Neural cell (in vitro differentiated cells): ENCODE measurements at regions not wholly inside any gene's neighbourhood (a gene's known extent, or its start where the extent isn't known, plus 50 kb on each side); places are given as distances from the start of the nearest gene placed in this dataset.

Experiments
- H2AFZ ChIP-seq: fragments of 200-600, 300-800 bp; sonication (generic), shearing (Covaris generic); 2 replicates; pipeline ENCODE4 v1.6.0; 2014; ENCODE audit warnings: low read depth, mild to moderate bottlenecking, antibody characterized with exemption, low read length, moderate library complexity
- H3F3A ChIP-seq: fragments of 200-600 bp; shearing (Covaris generic); 2 replicates; pipeline ENCODE4 v1.6.1; 2016; ENCODE audit warnings: mild to moderate bottlenecking, moderate library complexity, mixed read lengths, antibody characterized with exemption, low read length; ENCODE audit not compliant: insufficient read depth, poor library complexity, severe bottlenecking
- H3K27ac ChIP-seq: fragments of 200-600, 300-800 bp; sonication (generic), shearing (Covaris generic); 2 replicates; pipeline ENCODE4 v1.5.1; 2014; ENCODE audit warnings: mild to moderate bottlenecking, low read length, moderate library complexity
- H3K27me3 ChIP-seq: fragments of 300-800, 200-600 bp; sonication (generic), shearing (Covaris generic); 2 replicates; pipeline ENCODE4 v1.6.0; 2014; ENCODE audit warnings: mild to moderate bottlenecking, low read depth, low read length, moderate library complexity; ENCODE audit not compliant: insufficient read depth
- H3K36me3 ChIP-seq: fragments of 300-800, 200-600 bp; sonication (generic), shearing (Covaris generic); 2 replicates; pipeline ENCODE4 v1.5.1; 2014; ENCODE audit warnings: mild to moderate bottlenecking, antibody characterized with exemption, low read length, moderate library complexity; ENCODE audit not compliant: insufficient read depth
- H3K4me2 ChIP-seq: fragments of 300-800, 200-600 bp; sonication (generic), shearing (Covaris generic); 2 replicates; pipeline ENCODE4 v1.6.0; 2014; ENCODE audit warnings: mild to moderate bottlenecking, low read length
- H3K4me3 ChIP-seq: fragments of 300-800, 200-600 bp; sonication (generic), shearing (Covaris generic); 2 replicates; pipeline ENCODE4 v1.5.1; 2014; ENCODE audit warnings: mild to moderate bottlenecking, low read length, moderate library complexity
- H3K79me2 ChIP-seq: fragments of 200-600 bp; shearing (Covaris generic); replicated peaks from 2 replicates; pipeline ENCODE4 v1.6.0; 2014; ENCODE audit warnings: mild to moderate bottlenecking, low read length, moderate library complexity; ENCODE audit not compliant: insufficient read depth
- H3K9ac ChIP-seq: fragments of 300-800, 200-600 bp; sonication (generic), shearing (Covaris generic); 2 replicates; pipeline ENCODE4 v1.6.1; 2016; ENCODE audit warnings: mild to moderate bottlenecking, low read length, mixed read lengths
- H3K9me2 ChIP-seq: fragments of 200-600 bp; shearing (Covaris generic); 2 replicates; pipeline ENCODE4 v1.6.1; 2016; ENCODE audit warnings: mild to moderate bottlenecking, low read length, mixed read lengths; ENCODE audit not compliant: insufficient read depth
- H3K9me3 ChIP-seq: fragments of 200-600, 300-800 bp; sonication (generic), shearing (Covaris generic); 2 replicates; pipeline ENCODE4 v1.6.1; 2016; ENCODE audit warnings: mild to moderate bottlenecking, mixed run types, low read length, moderate library complexity, mixed read lengths
- H4K20me1 ChIP-seq: fragments of 200-600 bp; shearing (Covaris generic); 2 replicates; pipeline ENCODE4 v1.6.1; 2016; ENCODE audit warnings: mild to moderate bottlenecking, mixed run types; ENCODE audit not compliant: insufficient read depth
- EP300 ChIP-seq: fragments of 450-650 bp; conservative IDR thresholded peaks from 2 replicates; pipeline ENCODE4 v1.6.1; 2014; ENCODE audit warnings: antibody characterized with exemption, mild to moderate bottlenecking, moderate library complexity; ENCODE audit not compliant: poor library complexity, severe bottlenecking
- EZH2 ChIP-seq: fragments of 200-600, 300-800 bp; shearing (Covaris generic), sonication (generic); IDR thresholded peaks from 2 replicates; pipeline ENCODE4 v1.6.1; 2014; ENCODE audit warnings: antibody characterized with exemption, low read length, borderline replicate concordance, mild to moderate bottlenecking; ENCODE audit not compliant: insufficient read depth, poor library complexity, severe bottlenecking
- MXI1 ChIP-seq: fragments of 450-650 bp; conservative IDR thresholded peaks from 2 replicates; pipeline ENCODE4 v1.6.1; 2014; ENCODE audit warnings: antibody characterized with exemption, mild to moderate bottlenecking; ENCODE audit not compliant: poor library complexity, severe bottlenecking
- POLR2AphosphoS5 ChIP-seq: IDR thresholded peaks from 2 replicates; pipeline ENCODE4 v1.6.1; 2012
- RAD21 ChIP-seq: fragments of 450-650 bp; conservative IDR thresholded peaks from 2 replicates; pipeline ENCODE4 v1.6.1; 2014; ENCODE audit warnings: antibody characterized with exemption, mild to moderate bottlenecking, moderate library complexity
- SMC3 ChIP-seq: fragments of 450-650 bp; conservative IDR thresholded peaks from 2 replicates; pipeline ENCODE4 v1.6.1; 2014; ENCODE audit warnings: antibody characterized with exemption, mild to moderate bottlenecking, moderate library complexity; ENCODE audit not compliant: poor library complexity
- TAF1 ChIP-seq: IDR thresholded peaks from 2 replicates; pipeline ENCODE4 v1.6.1; 2012; ENCODE audit warnings: low read depth
- TF ChIP-seq, protein P1 (sequence below): IDR thresholded peaks from 2 replicates; pipeline ENCODE4 v1.6.1; 2012; ENCODE audit warnings: borderline replicate concordance
- TF ChIP-seq, protein P2 (sequence below): fragments of 450-650 bp; IDR thresholded peaks from 2 replicates; pipeline ENCODE4 v1.5.1; 2014; ENCODE audit warnings: antibody characterized with exemption, mild to moderate bottlenecking, moderate library complexity; ENCODE audit not compliant: poor library complexity, severe bottlenecking

DNA sequence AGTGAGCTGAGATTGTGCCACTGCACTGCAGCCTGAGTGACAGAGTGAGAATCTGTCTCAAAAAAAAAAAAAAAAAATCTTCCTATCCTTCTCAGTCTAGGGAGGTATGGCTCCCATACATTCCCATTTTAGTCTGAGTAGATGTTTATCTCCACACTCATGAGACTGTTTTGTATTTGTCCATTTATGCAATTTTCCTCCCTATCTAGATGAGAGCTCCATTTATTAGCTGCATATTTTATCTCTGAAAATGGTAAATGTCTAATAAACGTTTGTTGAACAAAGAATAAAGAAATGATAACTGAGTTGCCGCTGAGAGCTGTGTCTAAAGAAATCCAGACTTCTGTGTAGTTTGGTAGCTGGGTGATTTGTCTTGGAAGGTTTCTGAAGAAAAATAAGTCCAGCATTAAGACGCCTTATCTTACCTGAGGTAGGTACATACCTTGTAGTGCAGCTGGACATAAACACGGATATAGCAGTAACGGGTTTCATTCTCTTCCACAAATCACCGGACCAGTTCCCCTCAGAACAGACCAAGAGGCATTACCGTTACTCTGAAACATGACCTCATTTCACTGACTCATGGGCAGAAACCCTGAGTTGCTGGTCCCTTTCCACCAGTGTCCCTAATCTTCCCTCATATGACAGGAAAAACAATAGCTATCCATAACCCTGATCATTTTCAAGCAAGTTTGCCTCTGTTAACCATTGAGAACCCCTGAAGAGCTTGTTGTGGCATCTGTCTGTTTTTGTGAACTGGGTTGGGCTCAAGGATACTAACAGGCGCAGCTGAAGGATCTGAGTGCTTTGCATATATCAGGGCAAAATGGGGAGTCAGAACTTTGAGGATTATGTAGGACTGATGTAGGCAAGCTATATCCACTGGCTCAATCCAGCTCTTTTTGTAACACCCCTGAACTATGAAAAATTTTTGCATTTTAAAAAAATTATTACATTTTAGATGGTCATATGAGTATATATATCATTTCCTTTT lies 177.4 kb upstream of the XYLT1 start:
- Histone ChIP-seq H3K36me3 (no peaks in the 10 kb centered on the region), H2AFZ (no peak overlapping the region), H3K27ac (no peak overlapping the region), H3K9ac (no peak overlapping the region), H4K20me1 (no peaks in the 10 kb centered on the region), H3K4me2 (no peak overlapping the region), H3K9me2 (no peaks in the 10 kb centered on the region), H3K79me2 (no peaks in the 10 kb centered on the region), H3F3A (no peaks in the 10 kb centered on the region), H3K9me3 (no peaks in the 10 kb centered on the region), H3K4me3 (no peak overlapping the region), H3K27me3 (no peaks in the 10 kb centered on the region)
- no peak for TF ChIP-seq TAF1
- no peak for TF ChIP-seq RAD21
- no peak for TF ChIP-seq POLR2AphosphoS5
- no peak for TF ChIP-seq EZH2
- TF ChIP-seq SMC3 = no peak
- TF ChIP-seq, protein P1, sequence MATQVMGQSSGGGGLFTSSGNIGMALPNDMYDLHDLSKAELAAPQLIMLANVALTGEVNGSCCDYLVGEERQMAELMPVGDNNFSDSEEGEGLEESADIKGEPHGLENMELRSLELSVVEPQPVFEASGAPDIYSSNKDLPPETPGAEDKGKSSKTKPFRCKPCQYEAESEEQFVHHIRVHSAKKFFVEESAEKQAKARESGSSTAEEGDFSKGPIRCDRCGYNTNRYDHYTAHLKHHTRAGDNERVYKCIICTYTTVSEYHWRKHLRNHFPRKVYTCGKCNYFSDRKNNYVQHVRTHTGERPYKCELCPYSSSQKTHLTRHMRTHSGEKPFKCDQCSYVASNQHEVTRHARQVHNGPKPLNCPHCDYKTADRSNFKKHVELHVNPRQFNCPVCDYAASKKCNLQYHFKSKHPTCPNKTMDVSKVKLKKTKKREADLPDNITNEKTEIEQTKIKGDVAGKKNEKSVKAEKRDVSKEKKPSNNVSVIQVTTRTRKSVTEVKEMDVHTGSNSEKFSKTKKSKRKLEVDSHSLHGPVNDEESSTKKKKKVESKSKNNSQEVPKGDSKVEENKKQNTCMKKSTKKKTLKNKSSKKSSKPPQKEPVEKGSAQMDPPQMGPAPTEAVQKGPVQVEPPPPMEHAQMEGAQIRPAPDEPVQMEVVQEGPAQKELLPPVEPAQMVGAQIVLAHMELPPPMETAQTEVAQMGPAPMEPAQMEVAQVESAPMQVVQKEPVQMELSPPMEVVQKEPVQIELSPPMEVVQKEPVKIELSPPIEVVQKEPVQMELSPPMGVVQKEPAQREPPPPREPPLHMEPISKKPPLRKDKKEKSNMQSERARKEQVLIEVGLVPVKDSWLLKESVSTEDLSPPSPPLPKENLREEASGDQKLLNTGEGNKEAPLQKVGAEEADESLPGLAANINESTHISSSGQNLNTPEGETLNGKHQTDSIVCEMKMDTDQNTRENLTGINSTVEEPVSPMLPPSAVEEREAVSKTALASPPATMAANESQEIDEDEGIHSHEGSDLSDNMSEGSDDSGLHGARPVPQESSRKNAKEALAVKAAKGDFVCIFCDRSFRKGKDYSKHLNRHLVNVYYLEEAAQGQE = no peak
- TF ChIP-seq EP300 = no peak
- TF ChIP-seq, protein P2, sequence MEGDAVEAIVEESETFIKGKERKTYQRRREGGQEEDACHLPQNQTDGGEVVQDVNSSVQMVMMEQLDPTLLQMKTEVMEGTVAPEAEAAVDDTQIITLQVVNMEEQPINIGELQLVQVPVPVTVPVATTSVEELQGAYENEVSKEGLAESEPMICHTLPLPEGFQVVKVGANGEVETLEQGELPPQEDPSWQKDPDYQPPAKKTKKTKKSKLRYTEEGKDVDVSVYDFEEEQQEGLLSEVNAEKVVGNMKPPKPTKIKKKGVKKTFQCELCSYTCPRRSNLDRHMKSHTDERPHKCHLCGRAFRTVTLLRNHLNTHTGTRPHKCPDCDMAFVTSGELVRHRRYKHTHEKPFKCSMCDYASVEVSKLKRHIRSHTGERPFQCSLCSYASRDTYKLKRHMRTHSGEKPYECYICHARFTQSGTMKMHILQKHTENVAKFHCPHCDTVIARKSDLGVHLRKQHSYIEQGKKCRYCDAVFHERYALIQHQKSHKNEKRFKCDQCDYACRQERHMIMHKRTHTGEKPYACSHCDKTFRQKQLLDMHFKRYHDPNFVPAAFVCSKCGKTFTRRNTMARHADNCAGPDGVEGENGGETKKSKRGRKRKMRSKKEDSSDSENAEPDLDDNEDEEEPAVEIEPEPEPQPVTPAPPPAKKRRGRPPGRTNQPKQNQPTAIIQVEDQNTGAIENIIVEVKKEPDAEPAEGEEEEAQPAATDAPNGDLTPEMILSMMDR = no peak
- no peak for TF ChIP-seq MXI1

DNA sequence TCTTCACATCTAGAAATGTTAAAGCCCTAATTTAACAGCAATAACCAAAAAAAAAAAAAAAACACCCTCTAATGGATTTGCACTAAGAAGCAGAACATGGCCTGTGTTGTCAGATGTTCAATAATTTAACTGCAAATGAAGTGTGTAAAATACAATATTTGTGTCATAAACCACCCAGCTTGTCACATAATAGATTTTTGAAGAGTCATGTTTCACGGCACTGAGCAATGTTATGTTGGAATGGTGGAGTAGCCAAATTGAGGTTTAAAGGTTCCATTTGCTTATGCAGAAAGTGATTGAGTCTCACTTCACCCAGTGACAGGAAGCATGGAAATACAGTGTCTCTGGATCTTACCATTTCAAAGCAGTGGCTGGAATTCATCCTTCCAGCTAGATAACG lies 173.2 kb upstream of the XYLT1 start:
- H3K9me3 ChIP-seq = no peaks in the 10 kb centered on the region
- no peak overlapping the region for H3K27ac ChIP-seq
- no peaks in the 10 kb centered on the region for H3K27me3 ChIP-seq
- H3K9me2 ChIP-seq = no peaks in the 10 kb centered on the region
- H3K4me2 ChIP-seq = no peak overlapping the region
- H3K9ac ChIP-seq = no peak overlapping the region
- H4K20me1 ChIP-seq = no peaks in the 10 kb centered on the region
- no peak for TF ChIP-seq MXI1
- TF ChIP-seq, protein P2 = no peak
- TF ChIP-seq POLR2AphosphoS5 = no peak
- TF ChIP-seq TAF1 = no peak
- TF ChIP-seq RAD21 = no peak
- no peak for TF ChIP-seq EZH2
- no peaks in the 10 kb centered on the region for H3K79me2 ChIP-seq
- H3K36me3 ChIP-seq = no peaks in the 10 kb centered on the region
- no peak overlapping the region for H3K4me3 ChIP-seq
- H2AFZ ChIP-seq = no peak overlapping the region
- no peaks in the 10 kb centered on the region for H3F3A ChIP-seq
